SH-SY5Y (cell line): ENCODE measurements at regions not wholly inside any gene's neighbourhood (a gene's known extent, or its start where the extent isn't known, plus 50 kb on each side); places are given as distances from the start of the nearest gene placed in this dataset.

Experiments used
- GATA2 ChIP-seq: IDR thresholded peaks from 2 replicates; pipeline ENCODE4 v1.6.1; 2011; ENCODE audit warnings: mild to moderate bottlenecking, low read depth, low read length
- GATA3 ChIP-seq: IDR thresholded peaks from 2 replicates; pipeline ENCODE4 v1.6.1; 2011; ENCODE audit warnings: low read depth, mild to moderate bottlenecking, low read length, moderate library complexity

DNA sequence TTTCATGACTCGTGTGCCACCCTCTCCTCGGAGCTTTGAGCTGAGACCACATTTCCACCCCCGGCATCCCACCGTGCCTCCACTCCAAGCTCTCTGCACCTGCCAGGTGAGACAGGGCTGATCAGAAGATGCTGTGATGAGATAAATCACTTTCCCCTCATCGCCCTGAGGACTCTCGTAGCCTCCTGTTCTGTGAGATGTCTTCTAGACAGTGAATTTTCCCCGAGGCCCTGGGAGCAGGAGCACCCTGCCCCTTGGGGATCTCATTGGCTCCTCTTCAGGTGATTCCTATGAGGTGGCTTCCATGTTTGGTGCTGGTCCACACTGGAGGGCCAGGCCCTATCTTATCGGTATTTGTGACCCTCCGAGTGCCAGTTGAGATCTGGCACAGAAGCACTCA, 154.0 kb upstream of the TSHZ3 start:
- no peak for TF ChIP-seq GATA2
- no peak for TF ChIP-seq GATA3

DNA sequence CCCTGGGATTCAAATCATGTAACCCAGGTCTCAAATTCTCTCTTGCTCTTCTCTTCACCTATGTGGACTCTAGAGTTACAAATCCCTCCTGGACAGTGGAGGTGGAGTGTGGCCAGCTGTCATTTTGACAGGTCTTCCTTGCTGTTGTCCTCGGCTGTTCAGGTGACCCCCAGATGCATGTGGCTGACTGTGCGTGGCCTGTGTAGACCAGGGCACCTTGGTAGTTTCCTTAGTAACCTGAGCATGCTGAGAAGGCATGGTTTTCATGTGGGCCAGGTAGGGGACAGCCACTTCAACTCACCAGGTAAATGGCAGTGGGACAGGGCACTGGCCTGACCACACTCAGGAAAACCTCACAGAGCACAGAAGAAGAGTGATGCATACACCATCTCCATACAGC, 155.0 kb upstream of the TSHZ3 start:
- TF ChIP-seq GATA2 (no peak), GATA3 (no peak)

DNA sequence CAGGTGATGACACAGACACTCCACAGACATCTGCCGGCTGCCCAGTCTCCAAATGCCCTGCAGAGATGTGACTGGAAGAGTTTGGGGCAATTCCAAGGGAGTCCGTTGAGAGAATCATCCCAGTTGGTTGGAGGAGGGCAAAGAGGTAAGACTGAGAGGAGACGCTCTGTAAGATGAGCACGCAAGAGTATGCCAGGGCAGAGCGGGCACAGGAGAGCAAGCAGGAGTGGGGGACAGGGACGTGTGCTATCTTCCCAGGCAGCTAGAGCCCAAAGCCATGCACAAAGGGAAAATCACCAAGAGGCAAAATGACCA, 156.3 kb upstream of the TSHZ3 start:
- TF ChIP-seq GATA3, result no peak
- no peak for TF ChIP-seq GATA2

DNA sequence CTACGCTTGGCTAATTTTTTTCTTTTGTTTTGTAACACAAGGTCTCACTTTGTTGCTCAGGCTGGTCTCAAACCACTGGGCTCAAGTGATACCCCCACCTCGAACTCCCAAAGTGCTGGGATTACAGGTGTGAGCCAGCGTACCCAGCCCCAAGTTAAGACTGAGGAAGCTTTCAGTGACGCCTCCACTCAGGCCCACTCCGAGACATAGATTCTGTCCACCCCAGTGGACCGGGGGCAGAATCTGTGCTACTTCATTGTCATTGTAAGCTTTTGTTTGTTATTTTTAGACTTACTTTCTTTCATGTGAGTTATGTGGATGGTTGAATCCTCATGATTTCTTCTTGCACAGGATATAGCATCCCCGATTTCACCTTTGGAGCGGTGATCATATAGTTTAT, 156.9 kb upstream of the TSHZ3 start:
- TF ChIP-seq GATA3 (no peak), GATA2 (no peak)

DNA sequence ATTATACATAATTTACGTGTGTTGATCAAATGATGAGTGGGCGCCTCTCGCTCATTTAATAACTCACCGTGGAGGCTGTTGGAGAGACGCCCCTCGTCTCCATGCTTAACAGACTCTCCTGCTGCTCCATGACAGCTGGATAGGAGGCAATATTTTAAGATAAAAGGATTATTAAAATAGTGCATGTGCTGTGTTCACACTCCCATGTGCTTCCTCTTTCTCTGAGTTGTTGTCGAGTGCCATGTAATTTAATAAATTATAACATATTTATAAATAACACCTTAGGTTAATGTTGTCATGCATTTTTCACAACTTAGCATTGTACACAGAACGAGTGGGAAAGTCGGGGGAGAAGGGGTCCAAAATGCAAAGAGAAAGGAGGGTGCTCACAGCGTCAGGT, 161.4 kb upstream of the TSHZ3 start:
- TF ChIP-seq GATA2 (no peak), GATA3 (no peak)

DNA sequence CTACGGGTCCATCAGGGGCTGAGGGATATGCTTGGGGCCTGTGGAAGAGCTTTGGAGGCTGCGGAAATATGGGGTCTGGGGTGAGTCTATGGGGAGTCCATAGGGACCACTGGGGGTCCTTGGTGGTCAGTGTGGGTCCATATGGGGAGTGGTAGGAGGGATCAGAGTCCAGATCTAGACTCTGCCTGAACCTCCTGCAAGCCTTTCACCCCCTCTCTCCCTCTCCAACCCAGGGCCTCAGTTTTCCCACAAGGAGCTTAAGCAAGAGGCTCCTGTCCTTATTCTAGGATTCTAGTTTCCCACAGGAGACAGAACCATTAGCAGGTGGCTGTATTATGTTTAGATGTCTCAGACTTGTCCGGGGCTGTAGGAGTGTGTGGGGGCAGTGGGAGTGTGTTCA, 161.9 kb upstream of the TSHZ3 start:
- TF ChIP-seq GATA3 (no peak), GATA2 (no peak)

DNA sequence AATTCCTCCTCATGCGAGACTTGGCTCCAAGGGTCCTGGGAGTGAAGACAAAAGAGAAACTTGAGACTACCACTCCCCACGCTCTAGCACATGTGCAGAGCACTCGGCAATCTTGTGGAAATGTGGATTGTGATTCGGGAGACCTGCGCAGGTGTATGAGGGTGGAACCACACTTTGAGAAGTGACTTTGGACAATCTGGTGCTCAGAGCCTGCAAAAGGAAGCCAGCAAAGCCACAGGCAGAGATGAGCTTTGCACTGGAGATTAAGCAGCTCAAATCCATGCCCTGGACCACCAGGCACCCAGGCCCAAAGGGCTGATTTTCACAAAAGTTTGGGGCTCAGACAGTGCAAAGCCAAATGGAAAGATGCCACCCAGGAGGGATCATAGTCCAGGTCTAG, 162.5 kb upstream of the TSHZ3 start:
- TF ChIP-seq GATA2, result no peak
- TF ChIP-seq GATA3, result no peak

DNA sequence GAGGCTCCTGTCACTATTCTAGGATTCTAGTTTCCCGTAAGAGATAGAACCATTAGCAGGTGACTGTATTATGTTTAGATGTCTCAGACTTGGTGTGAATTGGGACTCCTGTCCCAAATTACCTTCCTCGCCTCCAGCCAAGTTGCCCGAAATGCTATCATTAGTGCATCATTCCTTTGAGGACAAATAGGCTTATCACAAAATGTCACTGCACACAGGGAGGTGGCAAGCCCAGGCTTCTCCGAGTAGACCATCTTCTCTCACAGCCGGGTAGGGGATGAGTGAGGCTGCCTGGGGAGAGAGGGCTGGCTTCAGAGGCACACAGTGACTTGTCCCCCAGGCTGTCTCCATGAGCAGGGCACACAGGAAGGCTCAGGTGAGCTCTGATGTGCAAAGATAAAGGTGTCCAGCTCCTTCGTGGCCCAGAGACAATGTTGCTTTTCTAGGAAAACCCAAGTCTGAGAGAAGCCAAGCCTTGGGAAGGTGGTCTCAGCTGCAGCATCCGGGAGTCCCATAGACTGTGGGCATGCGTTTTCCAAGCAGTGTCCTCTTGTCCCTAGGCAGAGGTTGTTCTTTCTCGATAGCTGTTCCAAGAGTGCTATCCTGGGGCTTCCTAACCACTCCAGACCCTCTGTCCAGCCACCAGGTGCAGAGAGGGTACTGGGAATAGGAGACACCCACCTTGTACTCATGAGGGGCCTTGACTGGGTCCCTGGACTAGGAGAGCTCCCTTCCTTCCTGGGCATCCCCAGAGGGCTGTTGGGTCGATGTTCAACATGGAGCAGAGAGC, 163.1 kb upstream of the TSHZ3 start:
- TF ChIP-seq GATA2 (no peak), GATA3 (no peak)

DNA sequence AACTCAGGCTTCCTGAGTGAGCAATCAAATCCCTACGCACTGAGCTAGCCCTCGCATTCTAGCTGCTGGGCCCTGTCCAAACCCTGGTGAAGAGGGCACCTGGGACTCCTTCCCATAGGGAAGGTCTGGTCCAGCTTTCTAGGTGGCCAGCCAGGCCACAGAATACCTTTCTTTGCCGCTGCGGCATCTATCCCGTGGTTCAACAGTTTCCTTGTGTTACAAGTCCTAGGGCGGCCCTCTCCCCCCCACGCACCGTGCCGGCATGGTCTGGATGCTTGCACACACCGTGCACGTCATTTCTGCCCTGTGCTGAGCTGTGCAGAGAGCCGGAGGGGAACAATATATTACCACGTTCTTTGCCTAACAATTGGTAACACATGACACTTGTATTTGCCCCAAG, 164.6 kb upstream of the TSHZ3 start:
- TF ChIP-seq GATA2 (no peak), GATA3 (no peak)

DNA sequence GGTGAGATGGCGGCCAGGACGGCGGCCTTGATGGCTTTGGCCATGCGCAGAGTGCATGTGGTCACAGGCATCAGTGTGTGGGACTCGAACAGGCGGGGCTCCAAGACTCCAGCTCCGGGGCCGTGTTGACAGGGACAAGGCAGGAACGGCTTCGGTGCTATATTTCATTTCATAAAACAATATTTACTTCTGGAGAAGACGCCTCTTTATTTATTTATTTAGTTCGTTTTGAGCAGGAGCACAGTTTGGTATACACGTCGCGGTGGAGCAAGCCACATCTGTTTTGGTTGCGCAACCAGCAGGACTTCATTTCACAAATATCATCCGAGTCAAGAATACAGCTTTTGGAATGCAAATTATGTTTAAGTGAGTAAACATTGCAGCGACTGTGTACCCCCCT, 166.7 kb upstream of the TSHZ3 start:
- TF ChIP-seq GATA3 (no peak), GATA2 (no peak)

DNA sequence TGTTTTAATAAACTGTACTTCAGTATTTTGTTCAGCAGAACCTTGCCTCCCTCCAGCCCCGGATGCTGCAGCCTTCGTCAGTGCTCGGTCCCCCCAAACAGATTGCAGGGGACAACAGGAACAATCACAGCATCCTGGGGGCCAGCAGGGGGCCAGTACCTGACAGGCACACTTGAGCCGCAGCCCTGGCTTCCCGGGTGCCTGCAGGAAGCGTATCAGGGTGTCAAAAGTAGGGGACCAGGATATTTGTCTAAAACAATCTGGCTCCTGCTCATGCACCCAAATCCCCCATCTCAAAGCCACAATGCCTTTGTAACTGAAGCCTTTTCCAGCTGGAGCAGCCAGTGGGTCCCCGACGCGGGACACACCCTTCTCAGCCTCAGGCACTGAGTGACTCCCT, 167.5 kb upstream of the TSHZ3 start:
- TF ChIP-seq GATA3 (no peak), GATA2 (no peak)

DNA sequence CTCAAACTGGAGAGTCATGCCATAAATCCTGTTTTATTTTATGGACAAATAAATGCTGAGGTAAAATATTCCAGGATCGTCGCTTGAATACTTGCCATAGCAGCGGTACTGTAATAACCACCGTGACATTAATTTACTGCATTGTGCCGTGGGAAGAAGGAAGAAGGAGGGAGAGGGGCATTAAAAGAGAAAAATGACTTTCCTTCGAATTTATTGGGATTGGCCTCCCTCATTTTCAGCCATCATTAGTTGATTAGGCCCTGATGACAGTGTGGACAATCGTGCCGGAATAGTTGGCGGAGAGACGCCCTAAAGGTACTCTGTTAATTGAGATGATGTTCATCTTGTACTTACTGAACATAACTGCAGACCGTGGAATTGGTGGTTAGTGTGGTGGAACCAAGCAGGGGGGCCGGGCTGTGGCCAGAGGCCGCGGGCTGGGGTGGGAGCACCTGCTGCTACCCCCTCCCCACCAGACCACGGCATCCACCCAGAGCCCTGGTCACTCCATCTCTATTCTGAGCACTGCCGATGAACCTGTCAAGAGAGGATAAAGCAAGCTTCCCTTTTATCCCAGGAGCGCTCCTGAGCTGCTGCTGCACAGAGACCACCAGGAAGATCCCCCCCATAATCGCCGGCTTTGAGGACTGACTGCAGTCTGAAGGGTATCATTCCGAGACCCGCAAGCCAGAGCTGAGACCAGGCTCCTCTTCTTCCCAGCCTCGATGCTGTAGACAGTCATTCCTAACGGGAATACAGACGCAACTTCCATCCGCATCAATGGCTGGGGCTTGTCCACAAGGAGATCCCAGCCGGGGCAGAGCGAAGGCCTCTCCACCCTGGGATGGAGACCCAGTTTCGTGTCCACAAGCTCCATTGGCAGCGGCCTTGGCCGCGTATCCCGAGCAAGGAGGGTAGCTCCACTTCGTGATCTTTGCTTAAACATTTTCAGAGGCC, 168.3 kb upstream of the TSHZ3 start:
- no peak for TF ChIP-seq GATA3

DNA sequence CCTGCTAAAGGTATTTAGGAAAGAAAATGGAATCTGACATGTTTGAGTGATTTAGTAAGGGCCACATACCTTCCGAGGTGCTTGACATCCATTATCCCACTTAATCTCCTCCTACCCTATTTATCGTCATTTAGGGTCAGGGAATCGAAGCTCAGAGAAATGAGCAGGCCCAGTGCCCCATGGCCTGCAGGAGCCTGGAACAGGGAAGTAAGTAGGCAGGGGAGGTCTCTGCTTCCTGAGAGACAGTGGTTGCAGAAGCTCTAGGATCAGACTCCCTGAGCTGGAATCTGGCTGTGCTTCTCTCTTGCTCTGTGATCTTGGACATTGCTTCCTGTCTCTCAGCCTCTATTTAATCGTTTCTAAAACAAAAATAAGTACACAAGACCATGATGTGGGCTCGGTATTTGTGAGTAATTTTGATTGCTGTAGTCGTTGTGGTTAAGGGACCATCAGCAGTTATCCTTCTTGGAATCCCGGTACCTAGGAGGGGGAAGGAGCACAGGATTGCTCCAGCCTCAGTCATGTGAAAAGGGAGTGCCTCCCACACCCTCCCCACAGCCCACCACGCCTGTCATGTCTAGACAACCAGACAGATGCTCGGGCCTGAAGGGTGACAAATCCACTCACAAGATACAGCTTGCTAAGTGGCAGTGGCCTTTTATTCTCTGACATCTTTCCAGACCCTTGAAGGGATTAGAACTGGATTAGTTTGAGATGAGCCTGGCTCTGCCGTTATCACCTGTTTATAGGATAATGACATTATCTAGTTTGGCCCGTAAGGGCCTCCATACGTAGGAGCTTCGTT, 169.2 kb upstream of the TSHZ3 start:
- no peak for TF ChIP-seq GATA3
- TF ChIP-seq GATA2, result no peak

DNA sequence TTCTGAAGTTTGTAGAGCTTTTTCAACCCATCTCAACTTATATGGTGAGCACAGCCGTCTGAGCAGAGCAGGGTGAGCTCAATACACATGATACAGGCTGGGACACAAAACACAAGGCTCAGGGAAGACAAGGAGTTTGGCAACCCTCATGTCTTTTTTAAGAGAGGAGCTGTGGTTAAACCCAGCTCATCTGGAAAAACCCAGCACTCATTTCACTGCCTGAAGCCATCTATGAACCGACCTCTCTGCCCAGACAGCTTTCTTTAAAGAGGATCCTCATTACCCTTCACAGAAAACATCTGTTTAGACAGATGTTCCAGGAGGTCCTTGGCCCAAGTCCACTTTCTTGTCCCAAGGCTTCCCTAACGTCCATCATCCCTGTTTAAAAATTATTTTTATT, 170.0 kb upstream of the TSHZ3 start:
- TF ChIP-seq GATA3, result no peak
- no peak for TF ChIP-seq GATA2

DNA sequence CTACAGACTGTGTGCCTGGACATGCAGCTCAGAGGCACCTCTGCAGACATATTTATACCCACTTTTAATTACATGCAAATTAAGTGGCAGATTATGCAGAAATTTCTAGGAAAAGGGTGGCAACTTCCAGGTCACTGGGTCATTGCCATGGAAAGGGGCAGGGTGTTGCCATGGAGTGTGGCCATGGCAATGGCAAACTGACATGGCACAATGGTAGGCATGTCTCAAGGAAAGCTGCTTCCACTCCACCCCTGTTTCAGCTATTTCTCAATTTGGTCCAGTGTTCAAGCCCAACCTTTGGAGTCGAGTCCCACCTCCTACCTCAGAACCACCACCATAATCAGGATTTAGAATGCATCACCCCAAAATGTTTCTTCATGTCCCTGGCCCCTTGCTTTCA, 170.7 kb upstream of the TSHZ3 start:
- TF ChIP-seq GATA2, result no peak
- TF ChIP-seq GATA3, result no peak
